Dedifferentiated amniotic fluid mesenchymal stem cell (primary cell): ENCODE measurements at regions not wholly inside any gene's neighbourhood (a gene's known extent, or its start where the extent isn't known, plus 50 kb on each side); places are given as distances from the start of the nearest gene placed in this dataset.
"Not testable (repeated sequence)": the region's sequence is repeated elsewhere in the genome, so short reads cannot be mapped to it uniquely, and the experiment has no call there.

Source experiments
- DNase-seq: peaks from one replicate; pipeline ENCODE4 v3.0.0-alpha.2; 2016; ENCODE audit errors: extremely low spot score

- no peak for DNase-seq
Observed at GRCh38 chr16:60142619-60143347, 1408.7 kb upstream of the GOT2 start.

GRCh38 chr16:60137891-60138290 lies 1403.8 kb upstream of the GOT2 start:
- no peak for DNase-seq

GRCh38 chr16:60127196-60127595 lies 1393.1 kb upstream of the GOT2 start:
- no peak for DNase-seq

- not testable (repeated sequence) for DNase-seq
Observed at GRCh38 chr16:60126115-60126514, 1392.0 kb upstream of the GOT2 start.

- DNase-seq: no peak
Observed at GRCh38 chr16:60123392-60124023, 1389.4 kb upstream of the GOT2 start.

- DNase-seq: no peak
Observed at GRCh38 chr16:60120586-60120985, 1386.5 kb upstream of the GOT2 start.

- DNase-seq: no peak
Observed at GRCh38 chr16:60110531-60110930, 1376.4 kb upstream of the GOT2 start.

GRCh38 chr16:60107871-60108270 lies 1373.8 kb upstream of the GOT2 start:
- DNase-seq: no peak

- DNase-seq: no peak
Observed at GRCh38 chr16:60107437-60107836, 1373.3 kb upstream of the GOT2 start.

GRCh38 chr16:60100371-60100770 lies 1366.3 kb upstream of the GOT2 start:
- DNase-seq: no peak

- DNase-seq: no peak
Observed at GRCh38 chr16:60091529-60091928, 1357.4 kb upstream of the GOT2 start.

GRCh38 chr16:60091071-60091470 lies 1357.0 kb upstream of the GOT2 start:
- no peak for DNase-seq

- no peak for DNase-seq
Observed at GRCh38 chr16:60087530-60087929, 1353.4 kb upstream of the GOT2 start.

GRCh38 chr16:60078819-60079218 lies 1344.7 kb upstream of the GOT2 start:
- not testable (repeated sequence) for DNase-seq

GRCh38 chr16:60077861-60078260 lies 1343.7 kb upstream of the GOT2 start:
- no peak for DNase-seq

- DNase-seq: no peak
Observed at GRCh38 chr16:60074378-60074777, 1340.3 kb upstream of the GOT2 start.

- DNase-seq: no peak
Observed at GRCh38 chr16:60073376-60073775, 1339.3 kb upstream of the GOT2 start.

- no peak for DNase-seq
Observed at GRCh38 chr16:60064026-60064425, 1329.9 kb upstream of the GOT2 start.

- no peak for DNase-seq
Observed at GRCh38 chr16:60061396-60061795, 1327.3 kb upstream of the GOT2 start.

- no peak for DNase-seq
Observed at GRCh38 chr16:60060731-60061130, 1326.6 kb upstream of the GOT2 start.

- no peak for DNase-seq
Observed at GRCh38 chr16:60059141-60059540, 1325.0 kb upstream of the GOT2 start.

- DNase-seq: no peak
Observed at GRCh38 chr16:60041671-60042070, 1307.6 kb upstream of the GOT2 start.

- DNase-seq: no peak
Observed at GRCh38 chr16:60031740-60032139, 1297.6 kb upstream of the GOT2 start.

GRCh38 chr16:60027351-60027750 lies 1293.2 kb upstream of the GOT2 start:
- DNase-seq: no peak
